ENCODE measurements at regions not wholly inside any gene's neighbourhood (a gene's known extent, or its start where the extent isn't known, plus 50 kb on each side); places are given as distances from the start of the nearest gene placed in this dataset.

- no peak for TF ChIP-seq GATA2 (IDR thresholded peaks at IDR 0.05; ENCODE audit: low read depth, low read length)
- TF ChIP-seq GATA3 (IDR thresholded peaks at IDR 0.05; ENCODE audit: low read depth, low read length) = no peak
Measured at GRCh38 chr4:38290366-38290765, 330.2 kb downstream of the PTTG2 start.

All from SH-SY5Y (cell line).